ENCODE measurements at regions not wholly inside any gene's neighbourhood (a gene's known extent, or its start where the extent isn't known, plus 50 kb on each side); places are given as distances from the start of the nearest gene placed in this dataset.

DNA sequence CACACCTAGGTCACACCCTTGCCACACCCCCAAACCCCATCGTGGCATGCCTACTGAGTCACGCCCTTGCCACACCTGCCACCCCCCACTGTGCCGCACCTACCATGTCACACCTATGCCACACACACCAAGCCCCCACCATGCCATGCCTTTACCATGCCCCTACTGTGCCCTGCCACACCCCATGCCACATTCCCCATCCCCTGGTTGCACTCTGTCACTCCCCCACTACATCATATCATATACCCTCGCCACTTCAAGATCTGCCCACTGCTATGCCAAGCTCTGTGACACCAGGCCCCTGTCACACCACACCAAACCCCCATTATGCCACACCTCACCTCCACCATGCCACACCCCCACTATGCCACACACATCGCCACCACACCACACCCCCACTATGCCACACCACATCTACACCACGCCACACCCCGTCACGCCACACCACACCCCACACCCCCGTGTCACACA, 101.2 kb downstream of the OLFM1 start:
- Histone ChIP-seq H3K4me1 (ENCODE audit: control insufficient read depth, extremely low read depth, insufficient read depth, low read length) (no peaks in the 10 kb centered on the region), H3K9ac (ENCODE audit: insufficient read depth, low read length) (no peak overlapping the region), H3K27me3 (ENCODE audit: control insufficient read depth, insufficient read depth, low read length) (no peaks in the 10 kb centered on the region), H3K4me3 (replicated peaks in 1 of 4; ENCODE audit: control extremely low read depth in 1 of 4, insufficient read depth in 1 of 4, low read depth in 3 of 4, low read length in 4 of 4) (no peak overlapping the region), H3K27ac (ENCODE audit: insufficient read depth, low read length) (no peak overlapping the region), H3K79me2 (ENCODE audit: control insufficient read depth, insufficient read depth, low read length) (no peaks in the 10 kb centered on the region), H3K9me3 (ENCODE audit: control insufficient read depth, insufficient read depth, low read depth, low read length) (no peaks in the 10 kb centered on the region), H2AFZ (ENCODE audit: low read length) (no peak overlapping the region), H3K36me3 (ENCODE audit: control insufficient read depth, insufficient read depth, low read length) (no peaks in the 10 kb centered on the region), H3K4me2 (ENCODE audit: extremely low read depth, insufficient read depth, low read length) (no peak overlapping the region), H4K20me1 (ENCODE audit: control insufficient read depth, extremely low read depth, insufficient read depth, low read length) (no peaks in the 10 kb centered on the region)
- TF ChIP-seq, protein P1, sequence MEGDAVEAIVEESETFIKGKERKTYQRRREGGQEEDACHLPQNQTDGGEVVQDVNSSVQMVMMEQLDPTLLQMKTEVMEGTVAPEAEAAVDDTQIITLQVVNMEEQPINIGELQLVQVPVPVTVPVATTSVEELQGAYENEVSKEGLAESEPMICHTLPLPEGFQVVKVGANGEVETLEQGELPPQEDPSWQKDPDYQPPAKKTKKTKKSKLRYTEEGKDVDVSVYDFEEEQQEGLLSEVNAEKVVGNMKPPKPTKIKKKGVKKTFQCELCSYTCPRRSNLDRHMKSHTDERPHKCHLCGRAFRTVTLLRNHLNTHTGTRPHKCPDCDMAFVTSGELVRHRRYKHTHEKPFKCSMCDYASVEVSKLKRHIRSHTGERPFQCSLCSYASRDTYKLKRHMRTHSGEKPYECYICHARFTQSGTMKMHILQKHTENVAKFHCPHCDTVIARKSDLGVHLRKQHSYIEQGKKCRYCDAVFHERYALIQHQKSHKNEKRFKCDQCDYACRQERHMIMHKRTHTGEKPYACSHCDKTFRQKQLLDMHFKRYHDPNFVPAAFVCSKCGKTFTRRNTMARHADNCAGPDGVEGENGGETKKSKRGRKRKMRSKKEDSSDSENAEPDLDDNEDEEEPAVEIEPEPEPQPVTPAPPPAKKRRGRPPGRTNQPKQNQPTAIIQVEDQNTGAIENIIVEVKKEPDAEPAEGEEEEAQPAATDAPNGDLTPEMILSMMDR (conservative IDR thresholded peaks at IDR 0.05 in 1 of 2, IDR thresholded peaks at IDR 0.05 in 1 of 2; ENCODE audit: low read depth in 1 of 2, low read length in 2 of 2) = no peak
- no peak for TF ChIP-seq EZH2 (IDR thresholded peaks at IDR 0.05; ENCODE audit: low read length, missing control alignments)
- no peak for DNase-seq (ENCODE audit: low read depth in 2 of 2)

- TF ChIP-seq, protein P1 (conservative IDR thresholded peaks at IDR 0.05 in 1 of 2, IDR thresholded peaks at IDR 0.05 in 1 of 2; ENCODE audit: low read depth in 1 of 2, low read length in 2 of 2) = no peak
- TF ChIP-seq EZH2 (IDR thresholded peaks at IDR 0.05; ENCODE audit: low read length, missing control alignments) = no peak
- no peak for DNase-seq (ENCODE audit: low read depth in 2 of 2)
- Histone ChIP-seq H3K9me3 (ENCODE audit: control insufficient read depth, insufficient read depth, low read depth, low read length) (no peaks in the 10 kb centered on the region), H3K27ac (ENCODE audit: insufficient read depth, low read length) (no peak overlapping the region), H3K4me3 (replicated peaks in 1 of 4; ENCODE audit: control extremely low read depth in 1 of 4, insufficient read depth in 1 of 4, low read depth in 3 of 4, low read length in 4 of 4) (no peak overlapping the region), H4K20me1 (ENCODE audit: control insufficient read depth, extremely low read depth, insufficient read depth, low read length) (no peaks in the 10 kb centered on the region), H3K36me3 (ENCODE audit: control insufficient read depth, insufficient read depth, low read length) (no peaks in the 10 kb centered on the region), H2AFZ (ENCODE audit: low read length) (no peak overlapping the region), H3K4me2 (ENCODE audit: extremely low read depth, insufficient read depth, low read length) (no peak overlapping the region), H3K9ac (ENCODE audit: insufficient read depth, low read length) (no peak overlapping the region), H3K4me1 (ENCODE audit: control insufficient read depth, extremely low read depth, insufficient read depth, low read length) (no peaks in the 10 kb centered on the region), H3K27me3 (ENCODE audit: control insufficient read depth, insufficient read depth, low read length) (no peaks in the 10 kb centered on the region), H3K79me2 (ENCODE audit: control insufficient read depth, insufficient read depth, low read length) (no peaks in the 10 kb centered on the region)
These were observed 102.0 kb downstream of the OLFM1 start for GRCh38 chr9:135189497-135189896.

GRCh38 chr9:135190789-135191577, 103.5 kb downstream of the OLFM1 start:
- Histone ChIP-seq H3K9ac (ENCODE audit: insufficient read depth, low read length) (no peak overlapping the region), H3K27me3 (ENCODE audit: control insufficient read depth, insufficient read depth, low read length) (no peaks in the 10 kb centered on the region), H3K4me2 (ENCODE audit: extremely low read depth, insufficient read depth, low read length) (no peak overlapping the region), H3K79me2 (ENCODE audit: control insufficient read depth, insufficient read depth, low read length) (no peaks in the 10 kb centered on the region), H3K27ac (ENCODE audit: insufficient read depth, low read length) (no peak overlapping the region), H3K9me3 (ENCODE audit: control insufficient read depth, insufficient read depth, low read depth, low read length) (no peaks in the 10 kb centered on the region), H3K4me3 (replicated peaks in 1 of 4; ENCODE audit: control extremely low read depth in 1 of 4, insufficient read depth in 1 of 4, low read depth in 3 of 4, low read length in 4 of 4) (no peak overlapping the region), H3K4me1 (ENCODE audit: control insufficient read depth, extremely low read depth, insufficient read depth, low read length) (no peaks in the 10 kb centered on the region), H4K20me1 (ENCODE audit: control insufficient read depth, extremely low read depth, insufficient read depth, low read length) (no peaks in the 10 kb centered on the region), H2AFZ (ENCODE audit: low read length) (no peak overlapping the region), H3K36me3 (ENCODE audit: control insufficient read depth, insufficient read depth, low read length) (no peaks in the 10 kb centered on the region)
- no peak for DNase-seq (ENCODE audit: low read depth in 2 of 2)
- TF ChIP-seq, protein P1 (conservative IDR thresholded peaks at IDR 0.05 in 1 of 2, IDR thresholded peaks at IDR 0.05 in 1 of 2; ENCODE audit: low read depth in 1 of 2, low read length in 2 of 2) = no peak
- TF ChIP-seq EZH2 (IDR thresholded peaks at IDR 0.05; ENCODE audit: low read length, missing control alignments) = no peak
